ENCODE measurements at regions not wholly inside any gene's neighbourhood (a gene's known extent, or its start where the extent isn't known, plus 50 kb on each side); places are given as distances from the start of the nearest gene placed in this dataset.

GRCh38 chr3:31448882-31449243 lies 83.9 kb upstream of the STT3B start:
- Histone ChIP-seq H3K4me3 (ENCODE audit: control insufficient read depth in 2 of 3, extremely low read depth in 1 of 3, insufficient read depth in 2 of 3, low read depth in 1 of 3, low read length in 3 of 3) (no peak overlapping the region), H3K27me3 (ENCODE audit: control insufficient read depth, extremely low read depth, insufficient read depth, low read length) (no peaks in the 10 kb centered on the region), H3K4me1 (ENCODE audit: control insufficient read depth, extremely low read depth, insufficient read depth, low read length) (no peaks in the 10 kb centered on the region), H3K4me2 (ENCODE audit: control insufficient read depth, extremely low read depth, insufficient read depth, low read depth, low read length) (no peak overlapping the region), H4K20me1 (ENCODE audit: control insufficient read depth, extremely low read depth, insufficient read depth, low read length) (no peaks in the 10 kb centered on the region), H3K79me2 (ENCODE audit: control insufficient read depth, insufficient read depth, low read length) (no peaks in the 10 kb centered on the region), H3K9me3 (ENCODE audit: control insufficient read depth, low read depth, low read length) (no peaks in the 10 kb centered on the region), H3K9me1 (ENCODE audit: control insufficient read depth, extremely low read depth, insufficient read depth, low read length) (no peaks in the 10 kb centered on the region), H2AFZ (ENCODE audit: control insufficient read depth, low read length) (no peak overlapping the region), H3K27ac (ENCODE audit: control insufficient read depth, insufficient read depth, low read length) (no peak overlapping the region), H3K36me3 (ENCODE audit: control insufficient read depth in 2 of 2, extremely low read depth in 1 of 2, insufficient read depth in 2 of 2, low read length in 2 of 2) (no peaks in the 10 kb centered on the region), H3K9ac (ENCODE audit: control insufficient read depth, extremely low read depth, insufficient read depth, low read length) (no peak overlapping the region)
- FAIRE-seq: no peak
- TF ChIP-seq CTCF (optimal IDR thresholded peaks at IDR 0.05 in 1 of 3, IDR thresholded peaks at IDR 0.05 in 1 of 3, conservative IDR thresholded peaks at IDR 0.05 in 1 of 3; ENCODE audit: extremely low read depth in 1 of 3, insufficient read depth in 2 of 3, low read length in 3 of 3) (no peak), EZH2 (IDR thresholded peaks at IDR 0.05; ENCODE audit: low read length) (no peak)
- no peak for DNase-seq (ENCODE audit: low read depth, low spot score)
- dilution Hi-C loops (cut with MboI; ENCODE audit: extremely low pct_ligation_motif_present, low sequenced_read_pairs): no loop called here

GRCh38 chr3:31449318-31449717 lies 83.4 kb upstream of the STT3B start:
- dilution Hi-C loops (cut with MboI; ENCODE audit: extremely low pct_ligation_motif_present, low sequenced_read_pairs): no loop called here
- no peaks in the 10 kb centered on the region for H3K9me3 ChIP-seq (ENCODE audit: control insufficient read depth, low read depth, low read length)

More at GRCh38 chr3:31449318-31449717, 83.4 kb upstream of the STT3B start:
- Histone ChIP-seq H4K20me1 (ENCODE audit: control insufficient read depth, extremely low read depth, insufficient read depth, low read length) (no peaks in the 10 kb centered on the region), H3K4me1 (ENCODE audit: control insufficient read depth, extremely low read depth, insufficient read depth, low read length) (no peaks in the 10 kb centered on the region), H3K27ac (ENCODE audit: control insufficient read depth, insufficient read depth, low read length) (no peak overlapping the region), H3K27me3 (ENCODE audit: control insufficient read depth, extremely low read depth, insufficient read depth, low read length) (no peaks in the 10 kb centered on the region), H3K4me3 (ENCODE audit: control insufficient read depth in 2 of 3, extremely low read depth in 1 of 3, insufficient read depth in 2 of 3, low read depth in 1 of 3, low read length in 3 of 3) (no peak overlapping the region), H3K79me2 (ENCODE audit: control insufficient read depth, insufficient read depth, low read length) (no peaks in the 10 kb centered on the region), H2AFZ (ENCODE audit: control insufficient read depth, low read length) (no peak overlapping the region), H3K9me1 (ENCODE audit: control insufficient read depth, extremely low read depth, insufficient read depth, low read length) (no peaks in the 10 kb centered on the region), H3K9ac (ENCODE audit: control insufficient read depth, extremely low read depth, insufficient read depth, low read length) (no peak overlapping the region), H3K4me2 (ENCODE audit: control insufficient read depth, extremely low read depth, insufficient read depth, low read depth, low read length) (no peak overlapping the region), H3K36me3 (ENCODE audit: control insufficient read depth in 2 of 2, extremely low read depth in 1 of 2, insufficient read depth in 2 of 2, low read length in 2 of 2) (no peaks in the 10 kb centered on the region)
- TF ChIP-seq EZH2 (IDR thresholded peaks at IDR 0.05; ENCODE audit: low read length) (no peak), CTCF (optimal IDR thresholded peaks at IDR 0.05 in 1 of 3, IDR thresholded peaks at IDR 0.05 in 1 of 3, conservative IDR thresholded peaks at IDR 0.05 in 1 of 3; ENCODE audit: extremely low read depth in 1 of 3, insufficient read depth in 2 of 3, low read length in 3 of 3) (no peak)
- no peak for FAIRE-seq
- DNase-seq (ENCODE audit: low read depth, low spot score): no peak

Data from keratinocyte (primary cell).